Common myeloid progenitor, CD34-positive (primary cell): ENCODE measurements at regions not wholly inside any gene's neighbourhood (a gene's known extent, or its start where the extent isn't known, plus 50 kb on each side); places are given as distances from the start of the nearest gene placed in this dataset.

Source experiments
- CTCF ChIA-PET: fragments of 350-600 bp; sonication (Branson Sonifier 250); formaldehyde crosslinking; loops from one replicate; lab custom pipeline; 2021; ENCODE audit warnings: antibody characterized with exemption; lab: Charles Lee
- POLR2A ChIA-PET: fragments of 350-600 bp; sonication (Branson Sonifier 250); formaldehyde crosslinking; loops from one replicate; lab custom pipeline; 2021; ENCODE audit warnings: antibody characterized with exemption; lab: Charles Lee
- DNase-seq, 3 donors: peaks; one replicate each; pipeline versions ENCODE4 v3.0.0 to v3.0.0-alpha.2; 2013
- H3K27ac ChIP-seq, 2 experiments: 1 replicate in 1 of 2; 2 replicates in 1 of 2; pipeline ENCODE4 v1.7.0; 2013; ENCODE audit warnings: inconsistent platforms in 2 of 2, low read length in 2 of 2, mild to moderate bottlenecking in 2 of 2, low read depth in 1 of 2, moderate library complexity in 1 of 2; ENCODE audit not compliant: severe bottlenecking in 2 of 2, insufficient read depth in 1 of 2, poor library complexity in 1 of 2
- H3K27me3 ChIP-seq, 5 experiments: replicated peaks in 2 of 5; 1 replicate in 3 of 5; 2 replicates in 2 of 5; pipeline versions ENCODE4 v1.6.1 to v1.7.0; 2013; ENCODE audit warnings: low read length in 4 of 5, mild to moderate bottlenecking in 2 of 5, moderate library complexity in 2 of 5, inconsistent platforms in 1 of 5; ENCODE audit not compliant: insufficient read depth in 5 of 5, control insufficient read depth in 4 of 5
- H3K36me3 ChIP-seq, 4 experiments: 1 replicate in 2 of 4; 2 replicates in 2 of 4; pipeline versions ENCODE4 v1.6.1 to v1.7.0; 2013; ENCODE audit warnings: low read length in 3 of 4, control low read depth in 1 of 4, mild to moderate bottlenecking in 1 of 4; ENCODE audit not compliant: control insufficient read depth in 4 of 4, insufficient read depth in 4 of 4
- H3K4me1 ChIP-seq, 4 experiments: 1 replicate in 3 of 4; 2 replicates in 1 of 4; pipeline versions ENCODE4 v1.6.1 to v1.7.1; 2013; ENCODE audit warnings: low read length in 3 of 4, mild to moderate bottlenecking in 3 of 4, control low read depth in 1 of 4, inconsistent platforms in 1 of 4, moderate library complexity in 1 of 4; ENCODE audit not compliant: control insufficient read depth in 4 of 4, insufficient read depth in 4 of 4; ENCODE audit errors: control extremely low read depth in 1 of 4
- H3K4me3 ChIP-seq, 7 experiments: 1 replicate in 4 of 7; 2 replicates in 3 of 7; pipeline versions ENCODE4 v1.5.1 to v1.7.0; 2013; ENCODE audit warnings: mild to moderate bottlenecking in 7 of 7, low read length in 6 of 7, moderate library complexity in 6 of 7, inconsistent platforms in 2 of 7, low read depth in 2 of 7, control low read depth in 1 of 7; ENCODE audit not compliant: insufficient read depth in 4 of 7, control insufficient read depth in 1 of 7; ENCODE audit errors: extremely low read depth in 1 of 7
- H3K9me3 ChIP-seq, 5 experiments: 1 replicate in 4 of 5; 2 replicates in 1 of 5; pipeline versions ENCODE4 v1.6.1 to v1.7.1; 2013; ENCODE audit warnings: low read length in 4 of 5, mild to moderate bottlenecking in 2 of 5, inconsistent platforms in 1 of 5, low read depth in 1 of 5, moderate library complexity in 1 of 5; ENCODE audit not compliant: control insufficient read depth in 4 of 5, insufficient read depth in 2 of 5; ENCODE audit errors: control extremely low read depth in 1 of 5
- WGBS: methylation state at CpG from one replicate; pipeline ENCODE4 v1.1.5; 2013; ENCODE audit not compliant: insufficient coverage; 5-methylcytosine and 5-hydroxymethylcytosine counted together

DNA sequence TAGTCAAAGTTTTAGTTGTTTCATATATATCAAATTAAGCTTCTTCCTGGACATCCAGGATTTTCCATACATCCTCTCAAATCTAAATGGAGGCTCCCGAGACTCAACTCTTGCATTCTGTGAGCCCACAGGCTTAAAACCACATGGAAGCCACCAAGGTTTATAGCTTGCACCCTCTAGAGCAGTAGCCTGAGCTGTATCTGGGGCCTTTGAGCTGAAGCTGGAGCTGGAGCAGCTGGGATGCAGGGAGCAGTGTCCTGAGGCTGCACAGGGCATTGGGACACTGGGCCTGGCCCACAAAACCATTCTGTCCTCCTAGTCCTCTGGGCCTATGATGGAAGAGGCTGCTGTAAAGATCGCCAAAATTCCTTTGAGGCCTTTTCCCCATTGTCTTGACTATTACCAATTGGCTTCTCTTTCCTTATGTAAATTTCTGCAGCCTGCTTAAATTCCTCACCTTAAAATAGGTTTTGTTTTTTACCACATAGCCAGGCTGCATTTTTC, 151.0 kb downstream of the COX7C start:
- CTCF ChIA-PET = no interaction called here
- no peaks in the 10 kb centered on the region for H3K27me3 ChIP-seq
- peaks cover 0 to 3% (median 1%) of the 10 kb centered on the region in 5 experiments for H3K9me3 ChIP-seq
- no peaks in the 10 kb centered on the region for H3K4me1 ChIP-seq
- H3K4me3 ChIP-seq = no peak overlapping the region
- H3K27ac ChIP-seq = no peak overlapping the region
- H3K36me3 ChIP-seq = no peaks in the 10 kb centered on the region
- DNase-seq = no peak
- POLR2A ChIA-PET = no interaction called here
- WGBS = 94% methylated on average over 2 of the region's 2 CpGs

- no peak overlapping the region for H3K27ac ChIP-seq
- CTCF ChIA-PET = no interaction called here
Observed at GRCh38 chr5:86780018-86780417, 162.3 kb downstream of the COX7C start.

GRCh38 chr5:86786955-86787354, 169.2 kb downstream of the COX7C start:
- Histone ChIP-seq H3K27me3 (peaks cover 0 to 2% (median 0%) of the 10 kb centered on the region in 5 experiments), H3K9me3 (no peaks in the 10 kb centered on the region), H3K27ac (no peak overlapping the region), H3K4me1 (no peaks in the 10 kb centered on the region), H3K36me3 (no peaks in the 10 kb centered on the region), H3K4me3 (no peak overlapping the region)
- no CpG with 5 or more reads among the region's 2 CpGs for WGBS
- ChIA-PET CTCF (no interaction called here), POLR2A (no interaction called here)
- no peak for DNase-seq

More at GRCh38 chr5:86780018-86780417, 162.3 kb downstream of the COX7C start:
- POLR2A ChIA-PET = no interaction called here
- no peak overlapping the region for H3K4me3 ChIP-seq
- H3K9me3 ChIP-seq = no peaks in the 10 kb centered on the region
- peaks cover 0 to 2% (median 0%) of the 10 kb centered on the region in 5 experiments for H3K27me3 ChIP-seq
- no peak for DNase-seq
- H3K4me1 ChIP-seq = no peaks in the 10 kb centered on the region
- H3K36me3 ChIP-seq = no peaks in the 10 kb centered on the region

DNA sequence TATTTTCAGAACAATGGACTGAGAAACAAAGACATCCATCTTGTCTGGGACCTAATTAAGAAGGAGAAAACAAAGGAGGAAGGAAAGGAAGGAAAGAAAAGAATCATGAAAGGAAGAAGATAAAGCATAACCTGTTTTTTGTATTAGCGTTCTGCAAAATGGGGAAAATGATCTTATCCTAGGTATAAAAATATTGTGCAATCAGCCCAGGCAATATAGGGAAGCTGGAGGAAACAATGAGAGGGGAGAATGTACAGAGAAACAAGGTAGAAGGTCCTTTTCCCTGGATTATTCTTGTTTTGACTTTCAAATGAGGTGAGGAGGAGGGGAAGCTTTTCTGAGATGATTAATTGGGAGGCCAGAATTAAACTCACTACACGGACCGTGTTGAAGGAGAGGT, 177.9 kb downstream of the COX7C start:
- Histone ChIP-seq H3K36me3 (no peaks in the 10 kb centered on the region), H3K27me3 (no peaks in the 10 kb centered on the region), H3K4me1 (no peaks in the 10 kb centered on the region), H3K4me3 (no peak overlapping the region), H3K27ac (no peak overlapping the region), H3K9me3 (no peaks in the 10 kb centered on the region)
- ChIA-PET POLR2A (no interaction called here), CTCF (no interaction called here)
- no peak for DNase-seq
- WGBS = 24% methylated on average over 1 of the region's 3 CpGs

DNA sequence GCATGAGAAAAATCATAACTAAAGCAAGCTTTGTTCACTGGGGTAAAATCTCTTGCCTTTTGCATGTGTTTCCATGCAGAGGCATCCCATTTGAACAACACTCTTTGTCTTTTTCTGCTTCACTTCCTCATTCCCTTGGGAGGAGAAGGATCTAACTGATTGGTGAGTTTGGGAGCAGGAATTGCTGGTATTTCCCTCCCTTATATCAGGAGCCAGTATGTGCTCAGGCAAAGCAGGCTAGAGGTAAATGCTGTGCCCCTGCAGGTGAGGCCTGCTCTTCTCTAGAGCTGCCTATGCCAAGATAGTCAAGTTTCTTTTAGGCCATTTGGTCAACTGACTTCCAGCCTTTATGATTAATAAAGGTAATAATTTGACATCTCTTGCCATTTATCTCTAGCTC, 179.9 kb downstream of the COX7C start:
- Histone ChIP-seq H3K9me3 (no peaks in the 10 kb centered on the region), H3K27me3 (no peaks in the 10 kb centered on the region), H3K27ac (no peak overlapping the region), H3K36me3 (no peaks in the 10 kb centered on the region), H3K4me1 (no peaks in the 10 kb centered on the region), H3K4me3 (no peak overlapping the region)
- CTCF ChIA-PET = no interaction called here
- POLR2A ChIA-PET = no interaction called here
- DNase-seq = no peak

GRCh38 chr5:86806206-86806605, 188.5 kb downstream of the COX7C start:
- no peaks in the 10 kb centered on the region for H3K4me1 ChIP-seq
- H3K9me3 ChIP-seq = peaks cover 0 to 2% (median 0%) of the 10 kb centered on the region in 5 experiments
- WGBS = no CpG with 5 or more reads among the region's 1 CpG
- no peak overlapping the region for H3K27ac ChIP-seq
- CTCF ChIA-PET = no interaction called here
- no peak for DNase-seq
- no peaks in the 10 kb centered on the region for H3K27me3 ChIP-seq
- no peaks in the 10 kb centered on the region for H3K36me3 ChIP-seq
- POLR2A ChIA-PET = no interaction called here
- H3K4me3 ChIP-seq = no peak overlapping the region

- no CpG with 5 or more reads among the region's 3 CpGs for WGBS
- Histone ChIP-seq H3K4me1 (no peaks in the 10 kb centered on the region), H3K27me3 (no peaks in the 10 kb centered on the region), H3K27ac (no peak overlapping the region), H3K9me3 (peaks cover 0 to 2% (median 0%) of the 10 kb centered on the region in 5 experiments), H3K36me3 (no peaks in the 10 kb centered on the region), H3K4me3 (no peak overlapping the region)
- DNase-seq = no peak
- POLR2A ChIA-PET = no interaction called here
- CTCF ChIA-PET = no interaction called here
Observed at GRCh38 chr5:86807046-86808031, 189.6 kb downstream of the COX7C start.
